PC-3 (cell line): ENCODE measurements at regions not wholly inside any gene's neighbourhood (a gene's known extent, or its start where the extent isn't known, plus 50 kb on each side); places are given as distances from the start of the nearest gene placed in this dataset.

Source experiments
- ATAC-seq: fragments of 200-7000 bp; cut with Tn5 transposase; 2 replicates; pipeline ENCODE4 v1.9.1; 2020; ENCODE audit warnings: mild to moderate bottlenecking, moderate library complexity
- BruUV-seq: library from RNA; stranded (reverse); fragments of 400-500 nt; replicated peaks from 2 replicates; lab custom pipeline; 2021; lab: Mats Ljungman, UMichigan
- CTCF ChIA-PET: fragments of 300-600 bp; sonication (Branson Sonifier 250); formaldehyde crosslinking; loops from one replicate; lab custom pipeline; 2022; ENCODE audit warnings: antibody characterized with exemption; lab: Charles Lee
- POLR2A ChIA-PET: fragments of 300-600 bp; sonication (Branson Sonifier 250); formaldehyde crosslinking; loops from one replicate; lab custom pipeline; 2022; ENCODE audit warnings: antibody characterized with exemption; ENCODE audit not compliant: unreplicated experiment; lab: Charles Lee
- DNase-seq: peaks from one replicate; pipeline ENCODE4 v3.0.0-alpha.2; 2015
- H2AFZ ChIP-seq: fragments of 300-600 bp; sonication (generic); 2 replicates; pipeline ENCODE4 v1.6.0; 2016; ENCODE audit warnings: antibody characterized with exemption, low read length
- H3F3A ChIP-seq: fragments of 300-600 bp; sonication (generic); one replicate; pipeline ENCODE4 v1.6.0; 2017; ENCODE audit warnings: antibody characterized with exemption, low read length, control low read depth, mild to moderate bottlenecking; ENCODE audit not compliant: unreplicated experiment
- H3K27ac ChIP-seq: fragments of 300-600 bp; sonication (generic); 2 replicates; pipeline ENCODE4 v1.5.1; 2016; ENCODE audit warnings: mild to moderate bottlenecking, low read length
- H3K27me3 ChIP-seq: fragments of 300-600 bp; sonication (generic); 2 replicates; pipeline ENCODE4 v1.6.1; 2016; ENCODE audit warnings: low read length, mixed read lengths
- H3K36me3 ChIP-seq: fragments of 300-600 bp; sonication (generic); 2 replicates; pipeline ENCODE4 v1.6.1; 2016; ENCODE audit warnings: low read depth, mixed run types, low read length, mixed read lengths
- H3K4me1 ChIP-seq: fragments of 300-600 bp; sonication (generic); 2 replicates; pipeline ENCODE4 v1.5.1; 2016; ENCODE audit warnings: low read length; ENCODE audit not compliant: insufficient read depth
- H3K4me2 ChIP-seq: fragments of 300-600 bp; sonication (generic); 2 replicates; pipeline ENCODE4 v1.6.0; 2016; ENCODE audit warnings: low read length
- H3K4me3 ChIP-seq: fragments of 300-600 bp; sonication (generic); 2 replicates; pipeline ENCODE4 v1.5.1; 2016; ENCODE audit warnings: mild to moderate bottlenecking, low read length, mixed read lengths
- H3K79me2 ChIP-seq: fragments of 300-600 bp; sonication (generic); 2 replicates; pipeline ENCODE4 v1.6.1; 2017; ENCODE audit warnings: low read length, mixed read lengths
- H3K9ac ChIP-seq: fragments of 300-600 bp; sonication (generic); 2 replicates; pipeline ENCODE4 v1.6.0; 2016; ENCODE audit warnings: mild to moderate bottlenecking, low read length
- H3K9me2 ChIP-seq: fragments of 300-600 bp; sonication (generic); replicated peaks from 2 replicates; pipeline ENCODE4 v1.6.1; 2016; ENCODE audit warnings: mixed run types, low read length, mixed read lengths
- H3K9me3 ChIP-seq: fragments of 300-600 bp; sonication (generic); 2 replicates; pipeline ENCODE4 v1.6.1; 2016; ENCODE audit warnings: low read length, mixed read lengths
- H4K20me1 ChIP-seq: fragments of 300-600 bp; sonication (generic); 2 replicates; pipeline ENCODE4 v1.6.1; 2016; ENCODE audit warnings: low read length, mixed read lengths
- EZH2 ChIP-seq: fragments of 300-600 bp; sonication (generic); IDR thresholded peaks from one replicate; pipeline ENCODE4 v1.6.1; 2017; ENCODE audit warnings: antibody characterized with exemption, mild to moderate bottlenecking, low read length; ENCODE audit not compliant: unreplicated experiment
- EZH2phosphoT487 ChIP-seq: fragments of 300-600 bp; sonication (generic); IDR thresholded peaks from 2 replicates; pipeline ENCODE4 v1.6.1; 2018; ENCODE audit warnings: mild to moderate bottlenecking, antibody characterized with exemption, low read length, borderline replicate concordance
- intact Hi-C: fragments of 100-400 bp; cut with micrococcal nuclease; formaldehyde crosslinking; loops from 2 replicates; pipeline ENCODE4 v1.9.0; 2023
- TF ChIP-seq, protein P1 (sequence below): fragments of 300-600 bp; sonication (generic); conservative IDR thresholded peaks from 2 replicates; pipeline ENCODE4 v1.5.1; 2017; ENCODE audit warnings: antibody characterized with exemption, low read depth, mild to moderate bottlenecking, low read length

DNA sequence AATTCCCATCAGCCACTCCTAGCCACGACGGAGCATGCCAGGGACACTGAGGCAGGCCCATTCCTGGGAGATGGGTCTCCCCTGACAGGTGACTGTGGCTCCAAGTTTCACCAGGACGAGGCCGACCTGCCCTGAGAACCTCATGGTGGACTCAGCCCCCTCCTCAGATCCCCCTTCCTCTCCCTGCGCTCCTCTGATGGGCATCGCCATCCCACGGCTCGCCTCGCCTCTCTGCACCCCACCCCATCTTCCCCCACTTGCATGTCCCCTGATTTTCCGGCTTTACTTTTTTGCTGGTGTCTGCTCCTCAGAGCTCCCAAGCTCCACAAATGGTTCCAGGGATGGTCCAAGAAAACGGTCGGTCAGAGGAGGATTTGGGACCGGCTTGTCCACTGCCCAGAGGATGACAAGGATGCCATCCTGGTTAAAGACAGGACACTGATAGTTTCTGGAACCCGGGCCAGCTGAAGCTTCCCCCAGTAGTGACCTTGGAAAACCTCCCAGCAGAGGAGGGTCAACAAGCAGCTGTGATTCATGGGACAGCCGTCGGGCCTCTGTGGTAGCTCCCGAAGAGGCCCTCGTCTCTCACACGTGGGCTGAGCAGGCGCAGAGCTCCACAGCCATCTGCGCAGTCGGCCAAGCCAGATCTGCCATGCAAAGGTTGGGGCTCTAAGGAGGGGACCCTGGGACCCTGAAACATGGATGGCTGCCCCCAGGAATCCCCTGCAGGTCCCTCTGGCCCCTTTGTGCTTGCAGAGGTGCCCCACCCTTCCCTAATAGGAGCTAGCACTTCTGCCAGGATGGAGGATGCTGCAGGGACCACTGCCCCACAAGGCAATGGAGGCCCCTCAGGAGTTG is 87.8 kb upstream of the SLC66A3 start:
- ChIA-PET POLR2A (interaction anchor here (0.6 kb wide), 1 partner anchor 1059 kb away, joined by 3 read pairs; no protein-coding TSS in a partner anchor), CTCF (no interaction called here)
- Histone ChIP-seq H3K4me3 (no peak overlapping the region), H4K20me1 (no peaks in the 10 kb centered on the region), H3K36me3 (no peaks in the 10 kb centered on the region), H3K9me3 (no peaks in the 10 kb centered on the region), H3K4me1 (peaks cover 2% of the 10 kb centered on the region), H3K79me2 (no peaks in the 10 kb centered on the region), H3F3A (no peaks in the 10 kb centered on the region), H3K9ac (no peak overlapping the region), H3K9me2 (no peaks in the 10 kb centered on the region), H3K27me3 (peaks cover 17% of the 10 kb centered on the region), H3K27ac (no peak overlapping the region), H2AFZ (no peak overlapping the region), H3K4me2 (no peak overlapping the region)
- DNase-seq (no peak), ATAC-seq (no peak)
- intact Hi-C loops, result no loop called here
- TF ChIP-seq, protein P1, sequence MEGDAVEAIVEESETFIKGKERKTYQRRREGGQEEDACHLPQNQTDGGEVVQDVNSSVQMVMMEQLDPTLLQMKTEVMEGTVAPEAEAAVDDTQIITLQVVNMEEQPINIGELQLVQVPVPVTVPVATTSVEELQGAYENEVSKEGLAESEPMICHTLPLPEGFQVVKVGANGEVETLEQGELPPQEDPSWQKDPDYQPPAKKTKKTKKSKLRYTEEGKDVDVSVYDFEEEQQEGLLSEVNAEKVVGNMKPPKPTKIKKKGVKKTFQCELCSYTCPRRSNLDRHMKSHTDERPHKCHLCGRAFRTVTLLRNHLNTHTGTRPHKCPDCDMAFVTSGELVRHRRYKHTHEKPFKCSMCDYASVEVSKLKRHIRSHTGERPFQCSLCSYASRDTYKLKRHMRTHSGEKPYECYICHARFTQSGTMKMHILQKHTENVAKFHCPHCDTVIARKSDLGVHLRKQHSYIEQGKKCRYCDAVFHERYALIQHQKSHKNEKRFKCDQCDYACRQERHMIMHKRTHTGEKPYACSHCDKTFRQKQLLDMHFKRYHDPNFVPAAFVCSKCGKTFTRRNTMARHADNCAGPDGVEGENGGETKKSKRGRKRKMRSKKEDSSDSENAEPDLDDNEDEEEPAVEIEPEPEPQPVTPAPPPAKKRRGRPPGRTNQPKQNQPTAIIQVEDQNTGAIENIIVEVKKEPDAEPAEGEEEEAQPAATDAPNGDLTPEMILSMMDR, result no peak
- TF ChIP-seq EZH2phosphoT487, result no peak
- TF ChIP-seq EZH2, result no peak
- no TSS peak for BruUV-seq

DNA sequence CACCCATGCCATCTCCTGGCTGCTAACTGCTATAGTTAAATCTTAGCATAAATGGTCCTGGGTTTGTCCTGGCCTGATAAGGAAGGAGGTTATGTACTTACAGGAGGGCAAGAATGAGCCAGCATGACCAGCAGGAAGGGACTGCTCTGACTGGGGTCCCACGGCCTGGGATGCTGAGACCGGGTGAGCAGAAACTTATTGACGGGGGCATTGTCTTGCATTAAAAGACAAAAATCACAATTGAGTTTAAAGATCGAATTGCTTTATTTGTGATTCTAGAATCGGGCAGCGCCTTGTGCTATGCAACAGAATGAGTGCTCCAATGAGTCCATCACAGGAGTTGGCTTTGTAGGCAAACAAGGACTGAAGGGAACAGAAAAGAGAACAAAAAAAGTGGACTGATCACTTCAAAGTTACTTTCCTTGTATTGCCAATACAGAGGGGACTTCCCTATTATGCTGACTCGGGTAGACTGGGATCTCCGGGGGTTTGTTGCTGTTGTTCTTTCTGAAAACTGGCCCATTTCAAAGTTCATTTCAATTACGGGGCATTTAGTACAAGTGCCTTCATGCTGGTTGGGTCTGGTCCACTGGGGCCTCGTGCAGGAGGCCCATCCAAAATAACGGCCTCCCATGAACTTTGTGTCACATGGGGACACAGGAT is 87.1 kb upstream of the SLC66A3 start:
- intact Hi-C loops, result no loop called here
- Histone ChIP-seq H3K27me3 (peaks cover 17% of the 10 kb centered on the region), H3K4me2 (no peak overlapping the region), H4K20me1 (no peaks in the 10 kb centered on the region), H3K4me3 (no peak overlapping the region), H3F3A (no peaks in the 10 kb centered on the region), H3K36me3 (no peaks in the 10 kb centered on the region), H3K4me1 (peaks cover 10% of the 10 kb centered on the region), H3K9me3 (no peaks in the 10 kb centered on the region), H3K79me2 (no peaks in the 10 kb centered on the region), H3K9ac (no peak overlapping the region), H2AFZ (no peak overlapping the region), H3K27ac (no peak overlapping the region), H3K9me2 (no peaks in the 10 kb centered on the region)
- CTCF ChIA-PET, result no interaction called here
- TF ChIP-seq, protein P1, result no peak
- no peak for TF ChIP-seq EZH2
- no peak for TF ChIP-seq EZH2phosphoT487
- no peak for DNase-seq
- POLR2A ChIA-PET, result interaction anchor here (0.6 kb wide), 1 partner anchor 1059 kb away, joined by 3 read pairs; no protein-coding TSS in a partner anchor
- BruUV-seq, result no TSS peak
- no peak for ATAC-seq
